GM20000 (cell line): ENCODE measurements at regions not wholly inside any gene's neighbourhood (a gene's known extent, or its start where the extent isn't known, plus 50 kb on each side); places are given as distances from the start of the nearest gene placed in this dataset.

Source experiments
- DNase-seq: peaks from one replicate; pipeline ENCODE4 v3.0.0; 2012; ENCODE audit warnings: low spot score
- CTCF ChIP-seq: IDR thresholded peaks from 2 replicates; pipeline ENCODE4 v1.5.1; 2012; ENCODE audit warnings: mild to moderate bottlenecking, control low read depth; ENCODE audit errors: extremely low read depth, missing control alignments

- no peak for TF ChIP-seq CTCF
- DNase-seq: no peak
Measured at GRCh38 chr3:166570102-166570501, 732.9 kb upstream of the BCHE start.

- no peak for TF ChIP-seq CTCF
Measured at GRCh38 chr3:166569589-166569988, 732.4 kb upstream of the BCHE start.

GRCh38 chr3:166560253-166560652 lies 723.0 kb upstream of the BCHE start:
- DNase-seq: no peak
- no peak for TF ChIP-seq CTCF

More at GRCh38 chr3:166569589-166569988, 732.4 kb upstream of the BCHE start:
- no peak for DNase-seq

- no peak for DNase-seq
- TF ChIP-seq CTCF: no peak
Measured at GRCh38 chr3:166556955-166557354, 719.7 kb upstream of the BCHE start.

- TF ChIP-seq CTCF: no peak
- DNase-seq: no peak
Measured at GRCh38 chr3:166554023-166554422, 716.8 kb upstream of the BCHE start.

- no peak for DNase-seq
- TF ChIP-seq CTCF: no peak
Measured at GRCh38 chr3:166533740-166534139, 696.5 kb upstream of the BCHE start.

GRCh38 chr3:166531730-166532129 lies 694.5 kb upstream of the BCHE start:
- DNase-seq: no peak
- TF ChIP-seq CTCF: no peak

- no peak for TF ChIP-seq CTCF
- DNase-seq: no peak
Measured at GRCh38 chr3:166527325-166527724, 690.1 kb upstream of the BCHE start.
